Caco-2 (cell line): ENCODE measurements at regions not wholly inside any gene's neighbourhood (a gene's known extent, or its start where the extent isn't known, plus 50 kb on each side); places are given as distances from the start of the nearest gene placed in this dataset.

Experiments used
- BruUV-seq: library from RNA; stranded (reverse); fragments of 400-500 nt; replicated peaks from 2 replicates; lab custom pipeline; 2021; lab: Mats Ljungman, UMichigan
- CTCF ChIA-PET: fragments of 300-600 bp; sonication (Branson Sonifier 250); formaldehyde crosslinking; loops from one replicate; lab custom pipeline; 2022; ENCODE audit warnings: antibody characterized with exemption; lab: Charles Lee
- POLR2A ChIA-PET: fragments of 300-600 bp; sonication (Branson Sonifier 250); formaldehyde crosslinking; loops from one replicate; lab custom pipeline; 2022; ENCODE audit warnings: antibody characterized with exemption; lab: Charles Lee
- DNase-seq, 2 experiments: peaks; one replicate each; pipeline versions ENCODE4 v3.0.0 to v3.0.0-alpha.2; 2020 to 2022
- H3K27me3 ChIP-seq: replicated peaks from 2 replicates; pipeline ENCODE4 v1.6.0; 2011; ENCODE audit warnings: low read length; ENCODE audit not compliant: control insufficient read depth, insufficient read depth
- H3K36me3 ChIP-seq: 2 replicates; pipeline ENCODE4 v1.5.1; 2011; ENCODE audit warnings: low read length; ENCODE audit not compliant: control insufficient read depth, insufficient read depth
- H3K4me1 ChIP-seq: fragments of 250-450 bp; sonication (Bioruptor Pico); 2 replicates; pipeline ENCODE4 v1.5.1; 2020; ENCODE audit warnings: mild to moderate bottlenecking
- H3K4me3 ChIP-seq: 2 replicates; pipeline ENCODE4 v1.5.1; 2011; ENCODE audit warnings: low read depth, mild to moderate bottlenecking, control low read depth, low read length
- H3K9me3 ChIP-seq: fragments of 250-450 bp; sonication (Bioruptor Pico); 2 replicates; pipeline ENCODE4 v1.5.1; 2020; ENCODE audit warnings: mild to moderate bottlenecking, moderate library complexity
- H3K27ac Mint-ChIP-seq: one replicate; pipeline ENCODE4 v1.8.0; 2022; ENCODE audit warnings: mixed read lengths; ENCODE audit not compliant: unreplicated experiment
- H3K27me3 Mint-ChIP-seq: one replicate; pipeline ENCODE4 v1.8.0; 2022; ENCODE audit warnings: mixed read lengths; ENCODE audit not compliant: insufficient read depth, unreplicated experiment
- H3K36me3 Mint-ChIP-seq: one replicate; pipeline ENCODE4 v1.8.0; 2022; ENCODE audit warnings: mild to moderate bottlenecking, mixed read lengths; ENCODE audit not compliant: insufficient read depth, unreplicated experiment
- H3K4me1 Mint-ChIP-seq: one replicate; pipeline ENCODE4 v1.8.0; 2022; ENCODE audit warnings: low read depth, mixed read lengths; ENCODE audit not compliant: unreplicated experiment
- H3K4me3 Mint-ChIP-seq: one replicate; pipeline ENCODE4 v1.8.0; 2022; ENCODE audit warnings: mild to moderate bottlenecking, moderate library complexity, mixed read lengths; ENCODE audit not compliant: unreplicated experiment
- H3K9me3 Mint-ChIP-seq: one replicate; pipeline ENCODE4 v1.8.0; 2022; ENCODE audit warnings: mixed read lengths; ENCODE audit not compliant: unreplicated experiment
- intact Hi-C: fragments of 100-400 bp; cut with micrococcal nuclease; formaldehyde crosslinking; loops from one replicate; pipeline ENCODE4 v1.10.0; 2022; ENCODE audit not compliant: unreplicated experiment
- TF ChIP-seq, protein P1 (sequence below), 2 experiments: fragments of 200-600 bp in 1 of 2; IDR thresholded peaks; 1 replicate in 1 of 2; 2 replicates in 1 of 2; pipeline versions ENCODE4 v1.5.1 to v1.8.0; 2011 to 2022; ENCODE audit warnings: antibody characterized with exemption in 1 of 2, control low read depth in 1 of 2, inconsistent platforms in 1 of 2, low read depth in 1 of 2, low read length in 1 of 2, mild to moderate bottlenecking in 1 of 2, moderate library complexity in 1 of 2; ENCODE audit not compliant: insufficient read depth in 1 of 2, severe bottlenecking in 1 of 2, unreplicated experiment in 1 of 2

DNA sequence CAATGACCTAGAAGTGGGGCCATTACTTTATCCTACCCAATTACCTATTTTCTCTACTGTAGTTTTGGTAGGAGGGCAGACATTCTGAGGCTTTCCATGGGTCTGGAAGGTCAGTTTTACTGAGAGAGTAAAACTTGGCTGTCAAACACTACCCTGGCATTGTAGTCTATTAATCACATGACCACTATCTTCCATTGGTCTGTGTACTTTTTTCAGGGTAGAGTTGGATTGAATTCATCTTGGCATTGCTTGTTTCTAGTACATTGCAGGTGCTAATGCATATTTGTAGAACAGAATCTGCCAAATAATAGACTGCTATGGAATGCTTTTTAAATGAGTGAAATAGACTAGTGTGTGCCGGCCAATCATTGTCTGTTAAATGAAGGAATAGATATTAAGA lies 271.9 kb downstream of the STIM2 start:
- Mint-ChIP-seq H3K27me3 (no peaks in the 10 kb centered on the region), H3K4me1 (no peaks in the 10 kb centered on the region), H3K36me3 (no peaks in the 10 kb centered on the region), H3K27ac (no peak overlapping the region), H3K4me3 (no peak overlapping the region), H3K9me3 (peaks cover 13% of the 10 kb centered on the region)
- POLR2A ChIA-PET, result no interaction called here
- no peaks in the 10 kb centered on the region for H3K27me3 ChIP-seq
- no peak overlapping the region for H3K4me3 ChIP-seq
- H3K9me3 ChIP-seq, result no peaks in the 10 kb centered on the region
- BruUV-seq, result no TSS peak
- peaks cover 1% of the 10 kb centered on the region; the same call in 1 of the 2 replicates for H3K4me1 ChIP-seq
- intact Hi-C loops, result no loop called here
- no peak for DNase-seq
- CTCF ChIA-PET, result no interaction called here
- no peaks in the 10 kb centered on the region for H3K36me3 ChIP-seq
- TF ChIP-seq, protein P1, sequence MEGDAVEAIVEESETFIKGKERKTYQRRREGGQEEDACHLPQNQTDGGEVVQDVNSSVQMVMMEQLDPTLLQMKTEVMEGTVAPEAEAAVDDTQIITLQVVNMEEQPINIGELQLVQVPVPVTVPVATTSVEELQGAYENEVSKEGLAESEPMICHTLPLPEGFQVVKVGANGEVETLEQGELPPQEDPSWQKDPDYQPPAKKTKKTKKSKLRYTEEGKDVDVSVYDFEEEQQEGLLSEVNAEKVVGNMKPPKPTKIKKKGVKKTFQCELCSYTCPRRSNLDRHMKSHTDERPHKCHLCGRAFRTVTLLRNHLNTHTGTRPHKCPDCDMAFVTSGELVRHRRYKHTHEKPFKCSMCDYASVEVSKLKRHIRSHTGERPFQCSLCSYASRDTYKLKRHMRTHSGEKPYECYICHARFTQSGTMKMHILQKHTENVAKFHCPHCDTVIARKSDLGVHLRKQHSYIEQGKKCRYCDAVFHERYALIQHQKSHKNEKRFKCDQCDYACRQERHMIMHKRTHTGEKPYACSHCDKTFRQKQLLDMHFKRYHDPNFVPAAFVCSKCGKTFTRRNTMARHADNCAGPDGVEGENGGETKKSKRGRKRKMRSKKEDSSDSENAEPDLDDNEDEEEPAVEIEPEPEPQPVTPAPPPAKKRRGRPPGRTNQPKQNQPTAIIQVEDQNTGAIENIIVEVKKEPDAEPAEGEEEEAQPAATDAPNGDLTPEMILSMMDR (IDR thresholded peaks at IDR 0.05; ENCODE audit: insufficient read depth in 1 of 2, low read depth in 1 of 2, low read length in 1 of 2, severe bottlenecking in 1 of 2, unreplicated experiment in 1 of 2), result no peak

DNA sequence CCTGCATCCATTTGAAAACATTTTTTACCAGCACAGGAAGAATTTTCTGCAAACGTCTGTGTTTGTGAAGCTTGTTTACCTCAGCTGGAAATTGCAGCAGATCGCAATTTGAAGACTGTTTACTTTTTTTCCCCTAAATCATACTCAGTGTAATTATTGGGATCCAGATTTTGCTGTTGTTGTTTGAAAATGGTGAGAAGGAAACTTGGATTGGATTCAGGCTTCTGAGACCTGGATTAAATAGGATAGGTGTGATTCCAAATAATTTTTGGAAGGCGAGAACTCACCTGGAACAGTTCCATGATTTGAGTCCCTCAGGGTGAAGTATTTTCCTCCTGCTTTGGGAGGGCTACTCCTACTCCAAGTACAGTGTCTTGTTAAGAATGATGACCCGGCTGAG lies 279.8 kb downstream of the STIM2 start:
- intact Hi-C loops, result no loop called here
- Histone ChIP-seq H3K4me1 (no peaks in the 10 kb centered on the region), H3K9me3 (no peaks in the 10 kb centered on the region), H3K36me3 (no peaks in the 10 kb centered on the region), H3K27me3 (no peaks in the 10 kb centered on the region), H3K4me3 (no peak overlapping the region)
- Mint-ChIP-seq H3K4me3 (no peak overlapping the region), H3K4me1 (no peaks in the 10 kb centered on the region), H3K9me3 (peaks cover 11% of the 10 kb centered on the region), H3K36me3 (no peaks in the 10 kb centered on the region), H3K27me3 (no peaks in the 10 kb centered on the region), H3K27ac (no peak overlapping the region)
- CTCF ChIA-PET, result no interaction called here
- no TSS peak for BruUV-seq
- DNase-seq, result no peak
- POLR2A ChIA-PET, result no interaction called here
- TF ChIP-seq, protein P1 (IDR thresholded peaks at IDR 0.05; ENCODE audit: insufficient read depth in 1 of 2, low read depth in 1 of 2, low read length in 1 of 2, severe bottlenecking in 1 of 2, unreplicated experiment in 1 of 2), result no peak

DNA sequence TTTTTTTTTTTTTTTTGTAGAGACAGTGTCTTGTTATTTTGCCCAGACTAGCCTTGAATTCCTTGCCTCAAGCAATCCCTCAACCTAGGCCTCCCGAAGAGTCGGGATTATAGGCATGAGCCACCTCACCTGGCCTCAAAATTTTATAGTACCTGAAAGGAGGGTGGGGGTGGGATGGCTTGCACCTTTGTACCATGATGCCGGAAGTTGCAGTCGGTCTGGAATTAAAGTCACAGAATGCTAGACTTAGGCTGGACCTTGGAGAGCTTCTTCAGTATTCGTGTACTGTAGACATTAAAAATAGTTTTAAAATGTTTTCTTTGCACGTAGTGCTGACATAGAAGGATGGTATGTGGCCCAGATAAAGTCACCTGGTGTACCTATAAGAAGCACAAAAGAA lies 280.9 kb downstream of the STIM2 start:
- POLR2A ChIA-PET, result no interaction called here

More for the DNA sequence above, 280.9 kb downstream of the STIM2 start:
- Histone ChIP-seq H3K4me1 (no peaks in the 10 kb centered on the region), H3K36me3 (no peaks in the 10 kb centered on the region), H3K4me3 (no peak overlapping the region), H3K9me3 (no peaks in the 10 kb centered on the region), H3K27me3 (no peaks in the 10 kb centered on the region)
- CTCF ChIA-PET, result no interaction called here
- Mint-ChIP-seq H3K4me3 (no peak overlapping the region), H3K9me3 (peaks cover 11% of the 10 kb centered on the region), H3K4me1 (no peaks in the 10 kb centered on the region), H3K36me3 (no peaks in the 10 kb centered on the region), H3K27ac (no peak overlapping the region), H3K27me3 (peaks cover 3% of the 10 kb centered on the region)
- intact Hi-C loops, result no loop called here
- TF ChIP-seq, protein P1 (IDR thresholded peaks at IDR 0.05; ENCODE audit: insufficient read depth in 1 of 2, low read depth in 1 of 2, low read length in 1 of 2, severe bottlenecking in 1 of 2, unreplicated experiment in 1 of 2), result no peak
- DNase-seq, result no peak
- BruUV-seq, result no TSS peak
